ENCODE measurements at regions not wholly inside any gene's neighbourhood (a gene's known extent, or its start where the extent isn't known, plus 50 kb on each side); places are given as distances from the start of the nearest gene placed in this dataset.
A peak's percentile ranks its signal among the peaks of the same experiment; 100 is the strongest.

GRCh38 chr5:144013816-144014215, 156.6 kb downstream of the YIPF5 start:
- TF ChIP-seq CTCF (IDR thresholded peaks at IDR 0.05; ENCODE audit: partially characterized antibody, unreplicated experiment): no peak
- Mint-ChIP-seq H3K27me3 (ENCODE audit: unreplicated experiment) (no peaks in the 10 kb centered on the region), H3K9me3 (ENCODE audit: unreplicated experiment) (peaks cover 10% of the 10 kb centered on the region), H3K36me3 (ENCODE audit: unreplicated experiment) (peaks cover 15% of the 10 kb centered on the region), H3K4me1 (ENCODE audit: low read depth, unreplicated experiment) (peaks cover 24% of the 10 kb centered on the region), H3K4me3 (ENCODE audit: unreplicated experiment) (no peak overlapping the region), H3K27ac (ENCODE audit: unreplicated experiment) (no peak overlapping the region)
- DNase-seq: no peak

GRCh38 chr5:144015961-144016360, 154.5 kb downstream of the YIPF5 start:
- Mint-ChIP-seq H3K9me3 (ENCODE audit: unreplicated experiment) (peaks cover 10% of the 10 kb centered on the region), H3K27ac (ENCODE audit: unreplicated experiment) (no peak overlapping the region), H3K4me1 (ENCODE audit: low read depth, unreplicated experiment) (peaks cover 26% of the 10 kb centered on the region), H3K36me3 (ENCODE audit: unreplicated experiment) (peaks cover 21% of the 10 kb centered on the region), H3K4me3 (ENCODE audit: unreplicated experiment) (no peak overlapping the region), H3K27me3 (ENCODE audit: unreplicated experiment) (no peaks in the 10 kb centered on the region)
- TF ChIP-seq CTCF (IDR thresholded peaks at IDR 0.05; ENCODE audit: partially characterized antibody, unreplicated experiment): no peak
- no peak for DNase-seq

GRCh38 chr5:144017119-144017518, 153.3 kb downstream of the YIPF5 start:
- H3K4me1 Mint-ChIP-seq (ENCODE audit: low read depth, unreplicated experiment): peaks cover 26% of the 10 kb centered on the region
- no peaks in the 10 kb centered on the region for H3K27me3 Mint-ChIP-seq (ENCODE audit: unreplicated experiment)
- peaks cover 10% of the 10 kb centered on the region for H3K9me3 Mint-ChIP-seq (ENCODE audit: unreplicated experiment)
- H3K27ac Mint-ChIP-seq (ENCODE audit: unreplicated experiment): peak overlapping the region; percentile 50
- H3K4me3 Mint-ChIP-seq (ENCODE audit: unreplicated experiment): no peak overlapping the region
- DNase-seq: peak; percentile 17
- H3K36me3 Mint-ChIP-seq (ENCODE audit: unreplicated experiment): peaks cover 21% of the 10 kb centered on the region
- no peak for TF ChIP-seq CTCF (IDR thresholded peaks at IDR 0.05; ENCODE audit: partially characterized antibody, unreplicated experiment)

- Mint-ChIP-seq H3K4me3 (ENCODE audit: unreplicated experiment) (no peak overlapping the region), H3K4me1 (ENCODE audit: low read depth, unreplicated experiment) (peaks cover 26% of the 10 kb centered on the region), H3K36me3 (ENCODE audit: unreplicated experiment) (peaks cover 18% of the 10 kb centered on the region), H3K27me3 (ENCODE audit: unreplicated experiment) (no peaks in the 10 kb centered on the region), H3K27ac (ENCODE audit: unreplicated experiment) (peak overlapping the region; percentile 48), H3K9me3 (ENCODE audit: unreplicated experiment) (peaks cover 10% of the 10 kb centered on the region)
- no peak for DNase-seq
- TF ChIP-seq CTCF (IDR thresholded peaks at IDR 0.05; ENCODE audit: partially characterized antibody, unreplicated experiment): no peak
These were observed 152.8 kb downstream of the YIPF5 start for GRCh38 chr5:144017631-144018030.

GRCh38 chr5:144024090-144024489, 146.4 kb downstream of the YIPF5 start:
- Mint-ChIP-seq H3K36me3 (ENCODE audit: unreplicated experiment) (peaks cover 6% of the 10 kb centered on the region), H3K27ac (ENCODE audit: unreplicated experiment) (no peak overlapping the region), H3K4me3 (ENCODE audit: unreplicated experiment) (no peak overlapping the region), H3K27me3 (ENCODE audit: unreplicated experiment) (no peaks in the 10 kb centered on the region), H3K9me3 (ENCODE audit: unreplicated experiment) (no peaks in the 10 kb centered on the region), H3K4me1 (ENCODE audit: low read depth, unreplicated experiment) (no peaks in the 10 kb centered on the region)
- TF ChIP-seq CTCF (IDR thresholded peaks at IDR 0.05; ENCODE audit: partially characterized antibody, unreplicated experiment): no peak
- DNase-seq: no peak

Measured in glutamatergic neuron (in vitro differentiated cells).